VCaP (cell line): ENCODE measurements at regions not wholly inside any gene's neighbourhood (a gene's known extent, or its start where the extent isn't known, plus 50 kb on each side); places are given as distances from the start of the nearest gene placed in this dataset.

Experiments
- H3K27ac ChIP-seq: fragments of 450-650 bp; 2 replicates; pipeline ENCODE4 v1.5.1; 2017
- TF ChIP-seq, protein P1 (sequence below): fragments of 450-650 bp; conservative IDR thresholded peaks from 2 replicates; pipeline ENCODE4 v1.5.1; 2017; ENCODE audit warnings: mild to moderate bottlenecking, moderate library complexity

DNA sequence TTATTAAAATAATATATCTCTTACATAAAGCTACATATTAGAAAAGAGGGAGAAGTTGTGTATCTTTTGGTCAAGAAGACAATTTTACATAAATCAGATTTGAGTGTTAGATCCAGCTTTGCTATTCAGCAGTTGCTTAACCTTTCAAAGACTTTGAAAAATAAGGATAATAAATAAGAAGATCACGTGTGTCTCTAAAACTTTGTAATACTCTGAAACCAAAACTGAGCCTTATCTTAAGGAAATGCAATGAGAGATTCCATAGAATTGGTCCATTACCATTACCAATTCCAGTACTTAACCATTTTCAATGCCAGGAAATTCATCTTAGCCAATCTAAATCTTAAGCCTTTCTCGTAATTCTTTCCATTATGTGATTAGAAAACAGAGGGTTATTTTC lies 89.2 kb upstream of the COL5A2 start:
- TF ChIP-seq, protein P1, sequence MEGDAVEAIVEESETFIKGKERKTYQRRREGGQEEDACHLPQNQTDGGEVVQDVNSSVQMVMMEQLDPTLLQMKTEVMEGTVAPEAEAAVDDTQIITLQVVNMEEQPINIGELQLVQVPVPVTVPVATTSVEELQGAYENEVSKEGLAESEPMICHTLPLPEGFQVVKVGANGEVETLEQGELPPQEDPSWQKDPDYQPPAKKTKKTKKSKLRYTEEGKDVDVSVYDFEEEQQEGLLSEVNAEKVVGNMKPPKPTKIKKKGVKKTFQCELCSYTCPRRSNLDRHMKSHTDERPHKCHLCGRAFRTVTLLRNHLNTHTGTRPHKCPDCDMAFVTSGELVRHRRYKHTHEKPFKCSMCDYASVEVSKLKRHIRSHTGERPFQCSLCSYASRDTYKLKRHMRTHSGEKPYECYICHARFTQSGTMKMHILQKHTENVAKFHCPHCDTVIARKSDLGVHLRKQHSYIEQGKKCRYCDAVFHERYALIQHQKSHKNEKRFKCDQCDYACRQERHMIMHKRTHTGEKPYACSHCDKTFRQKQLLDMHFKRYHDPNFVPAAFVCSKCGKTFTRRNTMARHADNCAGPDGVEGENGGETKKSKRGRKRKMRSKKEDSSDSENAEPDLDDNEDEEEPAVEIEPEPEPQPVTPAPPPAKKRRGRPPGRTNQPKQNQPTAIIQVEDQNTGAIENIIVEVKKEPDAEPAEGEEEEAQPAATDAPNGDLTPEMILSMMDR: no peak
- H3K27ac ChIP-seq: no peak overlapping the region

DNA sequence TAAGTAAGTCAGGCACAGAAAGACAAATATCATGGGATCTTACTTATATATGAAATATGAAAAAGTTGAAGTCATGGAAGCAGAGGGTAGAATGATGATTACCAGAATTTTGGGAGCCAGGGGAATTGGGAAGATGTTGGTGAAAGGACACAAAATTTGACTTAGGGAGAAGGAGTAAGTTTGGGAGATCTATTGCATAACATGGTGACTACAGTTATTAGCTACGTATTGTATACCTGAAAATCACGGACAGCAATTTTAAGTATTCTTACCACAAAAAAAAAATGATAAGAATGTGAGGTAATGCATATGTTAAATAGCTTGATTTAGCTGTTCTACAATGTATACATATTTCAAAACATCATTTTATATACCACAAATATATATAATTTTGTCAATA lies 94.2 kb upstream of the COL5A2 start:
- TF ChIP-seq, protein P1: no peak
- no peak overlapping the region for H3K27ac ChIP-seq

DNA sequence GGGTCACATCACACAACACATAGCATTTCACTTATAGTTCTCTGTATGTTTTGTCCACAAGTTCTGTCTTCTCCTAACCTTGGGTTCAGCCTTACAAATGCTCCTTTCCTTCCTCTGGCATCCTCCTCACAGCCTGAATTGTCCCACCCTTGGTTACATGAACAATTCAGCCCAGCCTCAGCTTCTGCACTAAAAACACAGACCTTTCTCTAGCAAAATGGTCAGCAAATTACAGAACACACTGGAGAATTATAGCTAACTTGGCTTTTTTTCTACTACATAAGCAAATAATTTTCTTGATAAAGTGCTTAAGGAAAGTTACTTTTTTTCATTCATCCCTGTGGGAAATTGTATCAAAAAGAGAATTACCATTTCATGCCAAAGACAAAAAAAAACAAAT lies 94.8 kb upstream of the COL5A2 start:
- no peak overlapping the region for H3K27ac ChIP-seq
- TF ChIP-seq, protein P1: no peak

DNA sequence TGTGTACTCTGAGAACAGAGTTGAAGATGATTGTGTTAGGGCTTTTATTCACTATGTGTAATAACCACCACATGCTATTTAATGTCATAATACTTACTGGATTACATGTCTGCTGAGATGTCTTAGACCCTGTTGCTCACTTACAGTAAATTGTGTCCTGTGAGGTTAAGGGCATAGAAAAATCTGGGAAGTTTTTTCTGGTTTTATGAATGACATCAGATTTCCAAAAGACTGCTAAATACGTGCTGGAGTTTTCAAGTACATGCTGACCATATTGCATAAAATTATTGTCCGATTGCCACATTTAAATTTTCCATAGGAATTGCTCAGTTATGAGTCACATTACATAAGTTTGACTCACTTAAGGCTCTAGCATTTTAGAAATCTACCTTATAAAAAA lies 96.7 kb upstream of the COL5A2 start:
- TF ChIP-seq, protein P1: no peak
- H3K27ac ChIP-seq: no peak overlapping the region

DNA sequence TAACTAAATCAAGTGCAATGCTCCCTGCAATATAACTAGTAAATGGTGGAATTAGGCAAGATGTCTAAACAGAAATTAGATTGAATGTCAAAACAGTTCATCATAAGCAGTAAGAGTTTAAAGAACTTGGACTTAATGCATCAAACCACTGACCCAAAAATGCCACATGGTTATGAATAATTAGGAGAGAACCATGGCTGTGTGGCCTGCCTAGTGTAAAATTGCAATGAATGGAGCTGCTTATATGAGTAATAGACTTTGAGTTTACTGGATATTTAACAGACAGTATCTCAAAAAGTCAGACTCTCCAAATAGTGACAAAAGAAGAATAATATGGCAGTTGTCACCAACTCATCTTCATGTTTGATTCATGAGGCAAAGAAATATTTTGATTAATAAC lies 101.6 kb upstream of the COL5A2 start:
- TF ChIP-seq, protein P1: no peak
- no peak overlapping the region for H3K27ac ChIP-seq

DNA sequence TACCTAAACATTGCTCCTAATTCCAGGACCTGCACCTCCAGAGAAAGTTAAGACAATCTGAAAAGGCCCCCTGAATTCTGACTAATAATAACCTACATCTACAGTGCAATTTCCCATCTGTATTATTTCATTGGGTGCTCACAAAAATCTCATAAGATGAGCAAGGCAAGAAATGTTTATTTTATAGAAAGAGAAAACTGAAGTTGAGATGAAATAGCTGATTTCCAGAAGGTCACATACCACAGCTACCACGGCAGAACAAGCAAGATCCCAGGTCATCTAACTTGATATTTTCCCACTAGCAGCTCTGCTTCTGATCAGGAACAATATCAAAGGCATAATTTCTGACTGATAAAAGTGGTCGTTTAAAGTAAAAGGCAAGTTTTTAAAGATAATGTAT lies 105.8 kb upstream of the COL5A2 start:
- no peak overlapping the region for H3K27ac ChIP-seq
- TF ChIP-seq, protein P1: no peak

DNA sequence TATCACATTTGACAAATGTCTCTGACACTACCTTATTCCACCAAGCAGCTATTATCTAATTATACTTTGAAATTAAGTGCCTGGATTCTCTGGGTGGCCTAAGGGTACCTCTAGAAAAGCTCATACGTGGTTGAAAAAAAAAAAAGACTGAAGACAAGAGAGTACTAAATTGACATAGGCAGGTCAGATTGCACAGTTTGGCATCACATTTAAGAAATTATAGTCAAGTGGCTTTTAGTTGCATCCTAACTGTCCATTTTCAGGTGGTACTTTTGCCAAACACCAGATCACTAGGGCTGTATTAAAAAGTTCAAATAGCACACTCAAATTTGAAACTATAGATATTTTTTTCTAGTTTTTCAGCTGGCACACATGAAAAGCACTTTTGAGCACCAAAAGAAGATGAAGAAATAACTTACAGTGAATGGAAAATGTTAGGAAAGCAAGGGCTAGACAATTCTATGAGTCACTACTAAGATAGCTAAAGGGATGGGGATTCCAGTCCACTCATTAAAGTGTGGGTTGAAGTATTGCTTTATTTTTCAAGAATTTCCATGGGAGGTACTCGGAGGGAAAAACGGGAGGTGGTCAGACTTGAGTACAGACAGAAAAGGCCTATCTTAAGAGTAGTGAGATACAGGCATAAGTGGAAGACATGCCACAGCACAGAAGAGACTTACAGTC lies 106.5 kb upstream of the COL5A2 start:
- no peak overlapping the region for H3K27ac ChIP-seq
- TF ChIP-seq, protein P1: no peak
